ENCODE measurements at regions not wholly inside any gene's neighbourhood (a gene's known extent, or its start where the extent isn't known, plus 50 kb on each side); places are given as distances from the start of the nearest gene placed in this dataset.

GRCh38 chr4:111274486-111274885 lies 651.6 kb upstream of the PITX2 start (continued):
- no peak for TF ChIP-seq KDM1A (IDR thresholded peaks at IDR 0.05; ENCODE audit: borderline replicate concordance, low read length)
- TF ChIP-seq TAF1 (IDR thresholded peaks at IDR 0.05; ENCODE audit: low read depth, low read length) = no peak
